ENCODE measurements at regions not wholly inside any gene's neighbourhood (a gene's known extent, or its start where the extent isn't known, plus 50 kb on each side); places are given as distances from the start of the nearest gene placed in this dataset.

DNA sequence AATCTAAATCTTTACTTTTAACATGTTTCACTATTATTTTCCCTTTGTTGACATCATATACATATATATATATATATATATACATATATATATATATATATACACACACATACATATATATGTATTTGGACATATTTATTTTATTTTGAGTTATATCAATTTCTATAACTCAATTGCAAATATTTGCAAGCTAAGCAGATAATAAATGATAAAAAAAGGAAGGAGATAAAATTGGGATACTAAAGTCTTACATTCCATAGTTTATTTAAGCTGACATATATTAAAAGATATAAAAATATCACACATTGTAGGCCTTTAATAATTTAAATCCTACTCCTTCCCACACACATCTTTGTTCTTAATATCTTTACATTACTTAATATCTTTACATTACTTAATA lies 372.2 kb downstream of the GRXCR1 start:
- Histone ChIP-seq H3K36me3 (peaks cover 0 to 5% of the 10 kb centered on the region in 2 donors), H3K4me3 (no peak overlapping the region), H3K27ac (no peak overlapping the region), H3K4me1 (no peaks in the 10 kb centered on the region), H3K27me3 (no peaks in the 10 kb centered on the region), H3K9me3 (no peaks in the 10 kb centered on the region)
- intact Hi-C loops (cut with DNase I; ENCODE audit: low total_unique reads) = no loop called here
- no peak for DNase-seq
- no peak for TF ChIP-seq POLR2A (IDR thresholded peaks at IDR 0.05)
- TF ChIP-seq, protein P1, sequence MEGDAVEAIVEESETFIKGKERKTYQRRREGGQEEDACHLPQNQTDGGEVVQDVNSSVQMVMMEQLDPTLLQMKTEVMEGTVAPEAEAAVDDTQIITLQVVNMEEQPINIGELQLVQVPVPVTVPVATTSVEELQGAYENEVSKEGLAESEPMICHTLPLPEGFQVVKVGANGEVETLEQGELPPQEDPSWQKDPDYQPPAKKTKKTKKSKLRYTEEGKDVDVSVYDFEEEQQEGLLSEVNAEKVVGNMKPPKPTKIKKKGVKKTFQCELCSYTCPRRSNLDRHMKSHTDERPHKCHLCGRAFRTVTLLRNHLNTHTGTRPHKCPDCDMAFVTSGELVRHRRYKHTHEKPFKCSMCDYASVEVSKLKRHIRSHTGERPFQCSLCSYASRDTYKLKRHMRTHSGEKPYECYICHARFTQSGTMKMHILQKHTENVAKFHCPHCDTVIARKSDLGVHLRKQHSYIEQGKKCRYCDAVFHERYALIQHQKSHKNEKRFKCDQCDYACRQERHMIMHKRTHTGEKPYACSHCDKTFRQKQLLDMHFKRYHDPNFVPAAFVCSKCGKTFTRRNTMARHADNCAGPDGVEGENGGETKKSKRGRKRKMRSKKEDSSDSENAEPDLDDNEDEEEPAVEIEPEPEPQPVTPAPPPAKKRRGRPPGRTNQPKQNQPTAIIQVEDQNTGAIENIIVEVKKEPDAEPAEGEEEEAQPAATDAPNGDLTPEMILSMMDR (IDR thresholded peaks at IDR 0.05) = no peak

DNA sequence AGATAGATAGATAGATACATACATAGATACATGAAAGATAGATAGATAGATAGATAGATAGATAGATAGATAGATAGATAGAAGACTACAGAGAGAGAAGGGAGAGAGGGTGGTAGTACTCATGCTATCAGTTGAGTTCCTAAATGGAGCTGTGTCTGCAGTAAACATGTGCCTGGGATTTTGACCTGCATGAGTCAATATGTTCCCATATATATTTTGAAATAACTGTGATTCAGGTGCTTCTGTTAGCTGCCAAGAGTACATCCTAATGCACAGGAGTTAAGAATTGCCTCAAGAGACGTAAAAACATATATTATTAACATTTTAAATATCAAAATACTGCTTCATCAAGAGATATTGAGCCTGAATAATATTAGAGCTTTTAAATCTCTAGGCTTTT lies 379.4 kb downstream of the GRXCR1 start:
- Histone ChIP-seq H3K36me3 (no peaks in the 10 kb centered on the region), H3K27me3 (no peaks in the 10 kb centered on the region), H3K9me3 (no peaks in the 10 kb centered on the region), H3K4me3 (no peak overlapping the region), H3K27ac (no peak overlapping the region), H3K4me1 (no peaks in the 10 kb centered on the region)
- intact Hi-C loops (cut with DNase I; ENCODE audit: low total_unique reads) = no loop called here
- TF ChIP-seq, protein P1 (IDR thresholded peaks at IDR 0.05) = no peak
- TF ChIP-seq POLR2A (IDR thresholded peaks at IDR 0.05) = no peak
- no peak for DNase-seq

- Histone ChIP-seq H3K4me1 (no peaks in the 10 kb centered on the region), H3K9me3 (no peaks in the 10 kb centered on the region), H3K4me3 (no peak overlapping the region), H3K27ac (no peak overlapping the region), H3K27me3 (no peaks in the 10 kb centered on the region), H3K36me3 (no peaks in the 10 kb centered on the region)
- TF ChIP-seq, protein P1 (IDR thresholded peaks at IDR 0.05) = no peak
- intact Hi-C loops (cut with DNase I; ENCODE audit: low total_unique reads) = no loop called here
- DNase-seq = no peak
These were observed 381.9 kb downstream of the GRXCR1 start for GRCh38 chr4:43274376-43274775.

DNA sequence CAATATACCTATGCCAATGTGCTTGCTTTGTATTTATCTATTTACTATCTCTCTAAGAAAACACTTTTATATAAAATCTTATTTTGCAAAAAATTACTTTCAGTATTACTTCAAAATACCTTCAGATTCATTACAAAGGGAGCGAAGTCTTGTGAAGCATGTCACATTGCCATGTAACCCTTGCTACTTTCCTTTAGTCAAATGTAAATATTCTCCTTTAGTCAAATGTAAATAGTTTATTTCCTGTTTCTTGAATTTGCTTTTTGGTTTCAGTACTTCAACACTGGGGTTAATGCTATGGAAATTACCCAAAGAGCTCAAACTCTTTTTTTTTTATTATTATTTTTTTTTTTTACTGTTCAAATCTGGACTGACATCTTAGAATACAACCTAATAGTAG lies 383.3 kb downstream of the GRXCR1 start:
- no peaks in the 10 kb centered on the region for H3K36me3 ChIP-seq
- no peak for DNase-seq
- H3K27me3 ChIP-seq = no peaks in the 10 kb centered on the region
- H3K27ac ChIP-seq = no peak overlapping the region
- no peaks in the 10 kb centered on the region for H3K4me1 ChIP-seq
- H3K9me3 ChIP-seq = no peaks in the 10 kb centered on the region
- H3K4me3 ChIP-seq = no peak overlapping the region
- no peak for TF ChIP-seq POLR2A (IDR thresholded peaks at IDR 0.05)
- TF ChIP-seq, protein P1 (IDR thresholded peaks at IDR 0.05) = no peak
- intact Hi-C loops (cut with DNase I; ENCODE audit: low total_unique reads) = no loop called here

DNA sequence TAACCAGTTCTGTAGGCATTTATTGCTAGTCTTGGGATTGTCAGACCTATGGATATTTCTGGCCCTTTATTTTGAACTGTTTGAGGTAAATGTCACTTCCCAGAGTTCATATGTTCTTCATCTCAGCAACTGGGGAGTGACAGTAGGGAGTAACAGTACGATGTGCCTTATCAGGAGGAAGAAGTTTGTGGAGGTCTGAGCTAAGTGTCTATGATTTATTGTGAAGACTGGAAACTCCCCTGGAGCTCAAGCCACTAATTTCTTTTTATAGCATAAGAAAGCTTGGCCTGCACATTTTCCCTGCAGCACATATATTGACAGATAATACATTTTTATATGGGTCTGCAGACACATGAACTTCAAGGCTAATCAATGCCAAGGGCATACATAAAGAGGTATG lies 383.8 kb downstream of the GRXCR1 start:
- Histone ChIP-seq H3K27me3 (no peaks in the 10 kb centered on the region), H3K9me3 (no peaks in the 10 kb centered on the region)
- intact Hi-C loops (cut with DNase I; ENCODE audit: low total_unique reads) = no loop called here

More for the DNA sequence above, 383.8 kb downstream of the GRXCR1 start:
- Histone ChIP-seq H3K27ac (no peak overlapping the region), H3K4me3 (no peak overlapping the region), H3K4me1 (no peaks in the 10 kb centered on the region), H3K36me3 (no peaks in the 10 kb centered on the region)
- TF ChIP-seq, protein P1 (IDR thresholded peaks at IDR 0.05) = no peak
- TF ChIP-seq POLR2A (IDR thresholded peaks at IDR 0.05) = no peak
- DNase-seq = no peak

All from uterus (tissue), 3 donors.